T-helper 17 cell (primary cell): ENCODE measurements at regions not wholly inside any gene's neighbourhood (a gene's known extent, or its start where the extent isn't known, plus 50 kb on each side); places are given as distances from the start of the nearest gene placed in this dataset.
"Not testable (repeated sequence)": the region's sequence is repeated elsewhere in the genome, so short reads cannot be mapped to it uniquely, and the experiment has no call there.

Experiments used
- ATAC-seq: fragments of 150-1000 bp; cut with Tn5 transposase; 2 replicates; pipeline ENCODE4 v1.10.0; 2021; ENCODE audit warnings: mild to moderate bottlenecking, moderate library complexity
- DNase-seq, 3 donors: peaks; one replicate each; pipeline versions ENCODE4 v3.0.0 to v3.0.0-alpha.2; 2020 to 2021
- H3K9me3 ChIP-seq: one replicate; pipeline ENCODE4 v1.7.0; 2013; ENCODE audit warnings: low read length, mild to moderate bottlenecking; ENCODE audit not compliant: control insufficient read depth, poor library complexity, severe bottlenecking
- H3K27ac Mint-ChIP-seq: one replicate; pipeline ENCODE4 v1.8.0; 2022; ENCODE audit warnings: mild to moderate bottlenecking, moderate library complexity, mixed read lengths
- H3K27me3 Mint-ChIP-seq: one replicate; pipeline ENCODE4 v1.8.0; 2022; ENCODE audit warnings: mixed read lengths
- H3K36me3 Mint-ChIP-seq: one replicate; pipeline ENCODE4 v1.8.0; 2022; ENCODE audit warnings: low read depth, mixed read lengths
- H3K4me1 Mint-ChIP-seq: one replicate; pipeline ENCODE4 v1.8.0; 2022; ENCODE audit warnings: mild to moderate bottlenecking, mixed read lengths
- H3K4me3 Mint-ChIP-seq: one replicate; pipeline ENCODE4 v1.8.0; 2022; ENCODE audit warnings: mild to moderate bottlenecking, moderate library complexity, mixed read lengths

- Mint-ChIP-seq H3K4me1 (no peaks in the 10 kb centered on the region), H3K4me3 (no peak overlapping the region), H3K27me3 (peaks cover 33% of the 10 kb centered on the region), H3K27ac (no peak overlapping the region), H3K36me3 (no peaks in the 10 kb centered on the region)
- no peak for DNase-seq
- no peak for ATAC-seq
- H3K9me3 ChIP-seq, result no peaks in the 10 kb centered on the region
Measured at GRCh38 chr9:85077944-85078343, 408.4 kb downstream of the NTRK2 start.

GRCh38 chr9:85077146-85077545 lies 407.6 kb downstream of the NTRK2 start:
- not testable (repeated sequence) for H3K9me3 ChIP-seq, DNase-seq, H3K4me3 Mint-ChIP-seq, H3K36me3 Mint-ChIP-seq, H3K27ac Mint-ChIP-seq, ATAC-seq, H3K4me1 Mint-ChIP-seq
- peaks cover 27% of the 10 kb centered on the region for H3K27me3 Mint-ChIP-seq
